Testis (tissue), 2 donors: ENCODE measurements at regions not wholly inside any gene's neighbourhood (a gene's known extent, or its start where the extent isn't known, plus 50 kb on each side); places are given as distances from the start of the nearest gene placed in this dataset.

Experiments used
- CTCF ChIP-seq, 3 experiments: fragments of 450-650 bp in 2 of 3; fragments of 200-600 bp in 1 of 3; sonication (generic) in 1 of 3; IDR thresholded peaks; one replicate each; pipeline ENCODE4 v1.5.1; 2016 to 2019; ENCODE audit warnings: antibody characterized with exemption in 3 of 3, mild to moderate bottlenecking in 2 of 3, moderate library complexity in 1 of 3
- POLR2A ChIP-seq: fragments of 450-650 bp; IDR thresholded peaks from one replicate; pipeline ENCODE4 v1.6.1; 2017; ENCODE audit warnings: antibody characterized with exemption, mild to moderate bottlenecking, moderate library complexity

- TF ChIP-seq CTCF (IDR thresholded peaks at IDR 0.05) (no peak), POLR2A (no peak)
These were observed 191.1 kb upstream of the ALKAL2 start for GRCh38 chr2:479031-479430.
